BLaER1 treated with 17β-estradiol and CSF1 and Interleukin-3, amounts not matched to agents 10 nM and 100 nM (cell line): ENCODE measurements at regions not wholly inside any gene's neighbourhood (a gene's known extent, or its start where the extent isn't known, plus 50 kb on each side); places are given as distances from the start of the nearest gene placed in this dataset.
"Not testable (repeated sequence)": the region's sequence is repeated elsewhere in the genome, so short reads cannot be mapped to it uniquely, and the experiment has no call there.

ENCODE experiments used
- H3K27ac ChIP-seq, 11 experiments: shearing (Covaris generic); formaldehyde crosslinking; 2 replicates each; pipeline ENCODE4 v1.8.1; 2022
- H3K27me3 ChIP-seq, 11 experiments: shearing (Covaris generic); formaldehyde crosslinking; 2 replicates each; pipeline ENCODE4 v1.8.1; 2022
- H3K36me3 ChIP-seq, 11 experiments: shearing (Covaris generic); formaldehyde crosslinking; 2 replicates each; pipeline ENCODE4 v1.8.1; 2022
- H3K4me1 ChIP-seq, 10 experiments: shearing (Covaris generic); formaldehyde crosslinking; 2 replicates each; pipeline ENCODE4 v1.8.1; 2022
- H3K4me2 ChIP-seq, 11 experiments: shearing (Covaris generic); formaldehyde crosslinking; 2 replicates each; pipeline ENCODE4 v1.8.1; 2022
- H3K4me3 ChIP-seq, 10 experiments: shearing (Covaris generic); formaldehyde crosslinking; 2 replicates each; pipeline ENCODE4 v1.8.1; 2022
- H3K9ac ChIP-seq, 11 experiments: shearing (Covaris generic); formaldehyde crosslinking; 2 replicates each; pipeline ENCODE4 v1.8.1; 2022
- H3K9me3 ChIP-seq, 11 experiments: shearing (Covaris generic); formaldehyde crosslinking; replicated peaks in 1 of 11; 2 replicates each; pipeline ENCODE4 v1.8.1; 2022
- H4K20me1 ChIP-seq, 11 experiments: shearing (Covaris generic); formaldehyde crosslinking; 2 replicates each; pipeline ENCODE4 v1.8.1; 2022
- Cebpa-rat ChIP-seq, 11 experiments: shearing (Covaris generic); IDR thresholded peaks; 2 replicates each; pipeline ENCODE4 v1.8.1; 2022

- H3K36me3 ChIP-seq: no peaks in the 10 kb centered on the region
- no peak overlapping the region for H3K9ac ChIP-seq
- H3K27me3 ChIP-seq: no peaks in the 10 kb centered on the region
- no peak overlapping the region for H3K27ac ChIP-seq
- H3K4me3 ChIP-seq: no peak overlapping the region
- H3K4me2 ChIP-seq: no peak overlapping the region
- H3K9me3 ChIP-seq: peaks cover 0 to 24% (median 12%) of the 10 kb centered on the region in 11 experiments; a peak in 14 of 22 replicates
- no peak for TF ChIP-seq Cebpa-rat (IDR thresholded peaks at IDR 0.05)
- no peaks in the 10 kb centered on the region for H4K20me1 ChIP-seq
- H3K4me1 ChIP-seq: no peaks in the 10 kb centered on the region
Measured at GRCh38 chr5:110306650-110307049, 419.8 kb downstream of the TMEM232 start.

- peaks cover 0 to 18% (median 9%) of the 10 kb centered on the region in 11 experiments; a peak in 7 of 22 replicates for H3K9me3 ChIP-seq
- H3K4me2 ChIP-seq: no peak overlapping the region
- H4K20me1 ChIP-seq: no peaks in the 10 kb centered on the region
- no peak overlapping the region for H3K27ac ChIP-seq
- no peak overlapping the region for H3K4me3 ChIP-seq
- H3K27me3 ChIP-seq: no peaks in the 10 kb centered on the region
- TF ChIP-seq Cebpa-rat (IDR thresholded peaks at IDR 0.05): no peak
- no peak overlapping the region for H3K9ac ChIP-seq
- H3K4me1 ChIP-seq: no peaks in the 10 kb centered on the region
- H3K36me3 ChIP-seq: no peaks in the 10 kb centered on the region
Measured at GRCh38 chr5:110309222-110309621, 417.2 kb downstream of the TMEM232 start.

GRCh38 chr5:110316566-110316965 lies 409.9 kb downstream of the TMEM232 start:
- H3K4me2 ChIP-seq, H3K4me3 ChIP-seq, H3K27ac ChIP-seq, H4K20me1 ChIP-seq, H3K4me1 ChIP-seq, H3K9ac ChIP-seq, H3K9me3 ChIP-seq, H3K27me3 ChIP-seq, H3K36me3 ChIP-seq: not testable (repeated sequence)

GRCh38 chr5:110321117-110321516 lies 405.4 kb downstream of the TMEM232 start:
- Histone ChIP-seq H3K27me3 (no peaks in the 10 kb centered on the region), H3K4me1 (no peaks in the 10 kb centered on the region), H3K9me3 (no peaks in the 10 kb centered on the region), H3K36me3 (no peaks in the 10 kb centered on the region), H4K20me1 (no peaks in the 10 kb centered on the region), H3K4me3 (no peak overlapping the region), H3K27ac (no peak overlapping the region), H3K9ac (no peak overlapping the region), H3K4me2 (no peak overlapping the region)
- TF ChIP-seq Cebpa-rat (IDR thresholded peaks at IDR 0.05): no peak

GRCh38 chr5:110323357-110323756 lies 403.1 kb downstream of the TMEM232 start:
- H3K9me3 ChIP-seq: no peaks in the 10 kb centered on the region
- TF ChIP-seq Cebpa-rat (IDR thresholded peaks at IDR 0.05): no peak
- no peak overlapping the region for H3K9ac ChIP-seq
- H3K4me3 ChIP-seq: no peak overlapping the region
- no peaks in the 10 kb centered on the region for H4K20me1 ChIP-seq
- no peaks in the 10 kb centered on the region for H3K36me3 ChIP-seq
- no peak overlapping the region for H3K4me2 ChIP-seq
- H3K27ac ChIP-seq: no peak overlapping the region
- H3K4me1 ChIP-seq: peaks cover 0 to 10% (median 0%) of the 10 kb centered on the region in 10 experiments; a peak in 3 of 20 replicates
- no peaks in the 10 kb centered on the region for H3K27me3 ChIP-seq

GRCh38 chr5:110323832-110324231 lies 402.6 kb downstream of the TMEM232 start:
- no peaks in the 10 kb centered on the region; a peak in 1 of 22 replicates for H3K9me3 ChIP-seq
- no peak overlapping the region for H3K27ac ChIP-seq
- H3K4me1 ChIP-seq: peaks cover 0 to 10% (median 0%) of the 10 kb centered on the region in 10 experiments; a peak in 3 of 20 replicates
- no peak overlapping the region for H3K9ac ChIP-seq
- no peak overlapping the region for H3K4me2 ChIP-seq
- H4K20me1 ChIP-seq: no peaks in the 10 kb centered on the region
- TF ChIP-seq Cebpa-rat (IDR thresholded peaks at IDR 0.05): no peak
- no peaks in the 10 kb centered on the region for H3K36me3 ChIP-seq
- H3K4me3 ChIP-seq: no peak overlapping the region
- no peaks in the 10 kb centered on the region for H3K27me3 ChIP-seq

GRCh38 chr5:110324876-110325275 lies 401.6 kb downstream of the TMEM232 start:
- Histone ChIP-seq H3K36me3 (no peaks in the 10 kb centered on the region), H3K4me3 (no peak overlapping the region), H3K9ac (no peak overlapping the region), H3K4me1 (peaks cover 0 to 10% (median 0%) of the 10 kb centered on the region in 10 experiments; a peak in 3 of 20 replicates), H3K27ac (no peak overlapping the region), H4K20me1 (no peaks in the 10 kb centered on the region), H3K4me2 (no peak overlapping the region), H3K9me3 (no peaks in the 10 kb centered on the region; a peak in 1 of 22 replicates), H3K27me3 (no peaks in the 10 kb centered on the region)
- no peak for TF ChIP-seq Cebpa-rat (IDR thresholded peaks at IDR 0.05)

- no peak for TF ChIP-seq Cebpa-rat (IDR thresholded peaks at IDR 0.05)
- Histone ChIP-seq H3K36me3 (no peaks in the 10 kb centered on the region), H3K27ac (no peak overlapping the region), H3K4me3 (no peak overlapping the region), H3K4me2 (no peak overlapping the region), H3K9me3 (no peaks in the 10 kb centered on the region; a peak in 1 of 22 replicates), H4K20me1 (no peaks in the 10 kb centered on the region), H3K4me1 (peaks cover 0 to 10% (median 0%) of the 10 kb centered on the region in 10 experiments; a peak in 3 of 20 replicates), H3K27me3 (no peaks in the 10 kb centered on the region), H3K9ac (no peak overlapping the region)
Measured at GRCh38 chr5:110329955-110330525, 396.4 kb downstream of the TMEM232 start.

- H3K9me3 ChIP-seq: no peaks in the 10 kb centered on the region; a peak in 1 of 22 replicates
- H3K4me1 ChIP-seq: peaks cover 0 to 4% (median under 1%) of the 10 kb centered on the region in 10 experiments; a peak in 7 of 20 replicates
- no peaks in the 10 kb centered on the region for H3K36me3 ChIP-seq
- no peaks in the 10 kb centered on the region for H3K27me3 ChIP-seq
- no peak for TF ChIP-seq Cebpa-rat (IDR thresholded peaks at IDR 0.05)
- H4K20me1 ChIP-seq: no peaks in the 10 kb centered on the region
- no peak overlapping the region for H3K27ac ChIP-seq
- no peak overlapping the region for H3K4me2 ChIP-seq
- H3K4me3 ChIP-seq: no peak overlapping the region
- H3K9ac ChIP-seq: no peak overlapping the region
Measured at GRCh38 chr5:110333384-110333783, 393.1 kb downstream of the TMEM232 start.

GRCh38 chr5:110335361-110336066 lies 391.0 kb downstream of the TMEM232 start:
- Histone ChIP-seq H3K9ac (no peak overlapping the region), H3K4me3 (no peak overlapping the region)

More at GRCh38 chr5:110335361-110336066, 391.0 kb downstream of the TMEM232 start:
- no peaks in the 10 kb centered on the region for H3K9me3 ChIP-seq
- peaks cover 0 to 9% (median 3%) of the 10 kb centered on the region in 10 experiments; a peak in 7 of 20 replicates for H3K4me1 ChIP-seq
- no peak overlapping the region for H3K27ac ChIP-seq
- no peak overlapping the region for H3K4me2 ChIP-seq
- no peak for TF ChIP-seq Cebpa-rat (IDR thresholded peaks at IDR 0.05)
- H3K36me3 ChIP-seq: no peaks in the 10 kb centered on the region
- H4K20me1 ChIP-seq: no peaks in the 10 kb centered on the region
- no peaks in the 10 kb centered on the region for H3K27me3 ChIP-seq
